RKO (cell line): ENCODE measurements at regions not wholly inside any gene's neighbourhood (a gene's known extent, or its start where the extent isn't known, plus 50 kb on each side); places are given as distances from the start of the nearest gene placed in this dataset.

Source experiments
- DNase-seq: peaks from one replicate; pipeline ENCODE4 v3.0.0-alpha.2; 2016; ENCODE audit warnings: low spot score

DNA sequence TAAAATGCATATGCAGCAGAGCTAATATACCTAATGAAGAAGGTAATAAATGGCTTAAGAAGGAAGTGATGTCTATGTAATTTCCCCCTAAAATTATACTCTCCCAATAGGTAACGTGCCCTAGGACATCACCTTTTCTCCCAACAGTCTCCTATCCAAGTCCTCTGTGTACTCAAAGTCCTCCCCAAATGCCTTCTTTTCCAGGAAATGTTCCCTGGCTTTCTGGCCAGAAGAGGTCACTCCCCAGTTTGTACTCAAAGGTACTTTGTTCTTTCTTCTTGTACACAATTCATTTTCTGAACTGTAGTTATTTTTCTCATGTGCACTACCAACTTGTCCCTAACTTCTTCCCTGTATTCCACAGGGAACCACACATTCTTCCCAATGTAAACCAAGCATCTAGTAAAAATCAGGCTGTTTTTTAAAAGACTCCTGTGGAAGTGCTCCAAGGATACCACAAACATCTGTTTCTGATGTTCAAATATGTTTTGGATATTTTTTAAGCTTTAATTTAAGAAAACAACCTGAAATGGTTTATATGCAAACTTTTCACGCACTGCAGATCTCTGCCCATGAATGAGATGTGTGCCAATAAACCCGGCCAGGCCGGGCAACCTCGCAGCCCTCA lies 262.3 kb upstream of the KLF14 start:
- DNase-seq: no peak

DNA sequence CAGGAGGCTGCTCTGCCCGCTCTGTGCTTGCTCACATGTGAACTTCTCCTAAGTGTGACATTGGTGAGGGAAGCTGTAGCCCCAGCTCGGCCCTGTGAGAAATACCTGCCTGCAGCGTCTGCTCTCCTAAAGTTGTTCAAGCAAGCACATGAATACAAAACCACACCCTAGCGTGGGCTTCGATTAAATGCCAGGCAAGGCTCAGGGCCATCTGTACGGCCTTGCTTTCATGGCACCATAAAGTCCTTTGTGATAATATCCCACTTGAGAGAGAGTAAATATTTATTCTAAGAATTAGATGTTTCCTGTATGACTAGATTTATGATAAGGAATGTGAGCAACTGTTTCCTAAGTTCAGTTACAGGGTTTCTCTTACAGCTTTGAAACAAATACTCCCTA lies 262.8 kb upstream of the KLF14 start:
- DNase-seq: no peak

DNA sequence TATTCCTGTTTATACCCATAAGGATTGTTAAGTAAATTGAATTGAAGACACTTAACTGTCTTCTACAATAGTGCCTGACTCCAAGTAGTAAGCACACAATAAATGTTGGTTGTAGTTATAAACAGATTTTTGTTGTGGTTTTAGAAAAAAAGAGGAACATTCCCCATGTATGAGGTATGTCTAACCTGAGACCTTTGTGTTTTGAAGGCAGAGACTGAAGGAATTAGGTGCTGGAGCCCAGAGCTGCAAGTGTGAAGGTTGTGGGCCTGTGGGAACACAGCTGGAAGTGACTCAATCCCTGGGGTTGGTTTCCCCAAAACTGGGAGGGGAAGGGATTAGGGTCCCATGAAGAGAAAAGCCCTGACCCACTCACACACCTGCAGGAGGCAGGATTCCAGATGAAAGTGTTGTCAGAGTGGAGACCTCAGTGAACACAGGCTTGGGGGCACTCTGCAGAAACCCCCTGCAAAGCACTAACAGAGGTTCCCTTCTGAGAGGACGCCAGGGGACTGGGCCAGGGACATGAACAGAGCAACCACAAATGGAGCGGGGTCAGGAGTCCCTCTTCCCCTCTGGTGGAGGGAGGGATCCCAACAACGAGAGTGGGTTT lies 265.1 kb upstream of the KLF14 start:
- no peak for DNase-seq

DNA sequence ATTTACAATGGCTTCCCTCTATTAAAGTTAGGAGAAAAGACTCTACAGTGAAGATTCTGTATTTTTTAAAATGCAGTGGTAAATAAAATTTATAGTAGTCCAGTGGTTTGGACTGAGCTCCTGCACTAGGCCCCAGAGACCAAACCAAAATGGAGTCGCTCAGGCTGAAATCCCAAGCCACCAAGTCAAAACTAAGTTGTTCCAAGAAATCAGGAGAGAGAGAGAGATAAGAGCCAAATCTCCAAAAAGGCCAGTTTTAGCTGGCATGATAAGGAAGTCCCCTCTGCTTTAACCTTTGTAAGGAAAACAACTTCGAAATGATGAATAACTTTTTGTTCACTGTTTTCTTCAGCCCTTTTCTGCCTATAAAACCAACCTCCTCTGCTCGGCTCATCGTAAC lies 265.9 kb upstream of the KLF14 start:
- DNase-seq: no peak

DNA sequence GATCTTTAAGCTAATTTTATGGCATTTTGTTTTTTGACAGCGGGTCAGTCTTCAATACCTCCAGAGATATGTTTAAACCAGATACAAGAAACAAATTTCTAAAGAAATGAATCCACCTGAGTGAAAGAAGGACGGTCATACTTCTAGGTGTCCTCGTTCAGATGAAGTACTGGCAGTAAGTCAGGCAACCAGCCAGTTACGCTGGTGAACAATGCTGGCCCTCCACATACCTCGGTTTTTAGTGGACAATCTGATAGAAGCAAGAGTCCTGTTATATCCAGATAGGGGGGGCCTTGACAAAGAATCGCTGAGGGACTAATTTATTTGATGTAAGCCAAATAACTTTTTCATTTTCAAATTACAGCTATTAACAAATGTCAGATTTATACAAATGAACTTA lies 266.4 kb upstream of the KLF14 start:
- DNase-seq: no peak

DNA sequence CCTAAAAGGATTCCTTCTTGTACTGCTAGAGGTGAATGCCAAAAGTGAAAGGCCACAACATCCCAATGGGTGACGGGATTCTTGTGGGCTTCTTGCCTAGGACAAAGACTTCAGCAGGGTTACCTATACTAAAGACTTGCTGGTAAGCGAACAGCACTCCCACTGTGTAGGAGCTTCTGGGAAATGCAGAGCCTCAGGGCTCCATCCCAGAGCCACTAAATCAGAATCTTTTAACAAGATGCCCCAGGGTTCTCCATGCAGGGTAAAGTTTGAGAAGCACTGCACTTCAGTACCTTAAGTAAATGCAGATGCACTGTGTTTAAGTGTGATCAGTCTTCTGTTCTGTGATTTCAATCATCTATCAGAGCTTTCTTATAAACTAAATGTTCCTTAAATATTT lies 266.9 kb upstream of the KLF14 start:
- DNase-seq: no peak

DNA sequence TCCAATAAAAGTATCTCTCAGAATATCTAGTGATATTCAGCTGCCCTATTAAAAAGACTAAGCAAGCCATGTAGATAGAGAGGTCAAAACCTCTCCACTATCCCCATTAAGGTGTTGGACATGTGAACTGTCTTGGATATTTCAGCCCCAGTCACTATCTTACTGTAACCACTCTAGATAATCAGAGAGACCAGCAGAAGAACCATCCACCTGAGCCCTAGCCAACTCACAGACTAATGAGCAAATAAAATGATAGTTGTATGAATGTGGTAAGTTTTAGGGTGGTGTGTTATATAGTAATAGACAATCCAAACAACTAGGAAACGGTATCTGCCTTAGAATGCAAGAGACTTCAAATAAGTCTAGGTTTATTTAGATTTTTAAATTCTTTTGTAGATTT lies 268.6 kb upstream of the KLF14 start:
- no peak for DNase-seq

DNA sequence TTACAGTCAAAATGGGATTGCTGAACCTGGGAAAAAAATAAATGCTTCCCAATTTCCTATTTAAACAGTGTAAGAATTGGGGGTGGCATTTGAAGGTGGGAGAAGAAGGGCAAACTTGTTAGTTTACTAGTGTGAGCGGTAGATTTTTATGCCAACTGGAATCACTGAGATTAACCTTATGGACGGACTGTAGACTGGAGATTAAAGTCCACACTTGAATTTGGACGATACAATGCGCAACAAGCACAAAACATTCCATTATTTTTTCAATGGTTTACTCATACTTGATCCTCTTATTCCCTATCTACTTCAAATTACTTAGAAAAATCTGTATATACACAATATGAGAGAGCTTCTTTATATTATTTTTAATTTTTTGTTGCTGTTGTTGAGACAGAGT lies 269.6 kb upstream of the KLF14 start:
- DNase-seq: no peak

DNA sequence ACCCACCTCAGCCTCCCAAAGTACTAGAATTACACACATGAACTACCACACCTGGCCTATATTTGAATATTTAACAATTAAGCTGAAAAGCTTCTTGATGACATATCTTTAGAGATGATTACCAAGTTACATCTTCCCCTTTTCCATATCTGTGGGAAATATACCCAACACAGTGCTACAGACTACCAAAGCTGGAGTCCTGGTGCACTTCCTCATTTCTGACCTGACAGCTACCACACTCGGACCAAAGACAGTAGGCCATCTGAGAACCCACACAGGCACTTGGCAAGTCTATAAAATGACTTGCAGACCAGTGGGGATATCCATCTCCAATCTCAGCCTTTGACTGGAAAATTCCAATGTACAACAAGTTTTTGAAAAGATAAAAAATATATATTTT lies 270.4 kb upstream of the KLF14 start:
- no peak for DNase-seq

DNA sequence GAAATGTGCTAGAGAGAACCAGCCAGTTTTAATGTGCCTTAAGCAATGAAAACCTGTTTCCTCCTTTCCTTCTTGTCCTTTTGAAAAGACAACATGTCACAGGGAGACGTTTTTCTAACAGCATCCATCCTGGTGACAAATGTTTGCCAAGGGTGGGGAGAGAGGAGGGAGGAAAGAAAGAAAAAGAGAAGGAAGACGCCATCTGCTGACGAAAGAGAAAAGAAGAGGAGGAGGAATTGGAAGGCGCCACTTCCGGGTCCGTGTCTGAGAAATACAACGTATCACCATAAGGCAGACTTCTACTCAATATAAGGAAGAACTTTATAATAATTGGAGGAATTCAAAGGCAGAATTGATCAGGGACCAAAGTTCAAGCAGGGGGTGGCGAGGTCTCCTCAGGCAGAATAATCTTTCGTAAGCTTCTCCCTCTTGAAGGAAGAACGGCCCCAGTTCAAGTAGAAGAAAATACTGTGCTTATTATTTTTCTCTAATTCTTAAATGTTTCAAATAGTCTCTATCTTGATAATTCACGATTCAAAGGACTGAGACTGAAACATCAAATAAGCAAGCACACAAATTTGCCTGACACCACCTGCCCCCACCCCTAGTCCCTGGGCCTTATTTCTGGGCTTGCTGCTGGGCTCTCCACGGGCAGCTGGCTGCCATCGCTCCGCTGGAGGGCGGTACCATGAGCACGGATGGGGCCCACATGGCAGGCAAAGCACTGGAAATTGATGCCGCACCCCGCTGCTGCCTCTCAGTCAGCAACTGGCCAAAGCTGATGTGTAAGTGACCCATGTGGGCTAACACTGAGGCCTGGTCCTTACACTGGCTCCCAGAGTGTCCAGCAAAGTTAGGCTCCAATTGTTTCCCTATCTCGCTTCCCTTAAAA lies 273.7 kb upstream of the KLF14 start:
- DNase-seq: peak; percentile 88

DNA sequence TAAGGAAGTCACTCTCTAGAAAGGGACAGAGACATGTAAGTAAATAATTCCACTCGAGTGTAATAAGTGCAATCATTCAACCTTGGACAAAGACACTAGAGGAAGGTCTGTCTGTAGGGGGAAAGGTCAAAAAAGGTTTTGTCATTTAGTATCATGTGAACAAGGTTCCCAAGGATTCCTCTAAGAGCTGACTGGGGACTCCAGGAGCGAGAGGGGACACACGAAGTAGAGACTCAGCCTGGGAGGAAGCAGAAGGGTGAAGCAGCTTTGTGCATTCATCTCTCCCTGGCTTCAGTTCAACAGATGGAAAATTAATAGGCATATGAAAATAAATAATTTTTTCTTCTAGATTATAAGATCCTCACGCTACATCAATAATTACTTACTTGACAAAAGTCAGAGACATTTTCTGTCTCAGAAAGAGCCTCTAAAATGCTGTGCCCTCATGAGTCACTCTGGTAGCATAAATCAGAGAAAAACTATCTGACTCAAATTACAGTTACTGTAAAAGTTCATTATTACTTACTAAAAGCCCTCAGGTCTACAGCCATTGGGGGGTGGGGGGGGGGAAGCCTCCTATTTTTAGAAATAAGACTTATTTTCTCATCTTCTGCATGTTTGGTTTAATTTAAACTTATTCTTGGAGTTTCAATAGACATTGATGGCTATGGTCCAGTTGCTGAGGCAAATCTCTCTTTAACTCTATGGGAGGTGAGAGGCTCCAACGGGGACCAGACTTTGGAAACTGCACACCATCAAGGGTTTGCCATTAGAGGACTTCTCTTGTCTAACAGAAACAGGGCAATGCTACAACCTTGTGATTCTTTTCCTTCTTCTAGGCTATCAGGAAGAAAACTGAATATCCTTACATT lies 275.1 kb upstream of the KLF14 start:
- DNase-seq: peak; percentile 59

DNA sequence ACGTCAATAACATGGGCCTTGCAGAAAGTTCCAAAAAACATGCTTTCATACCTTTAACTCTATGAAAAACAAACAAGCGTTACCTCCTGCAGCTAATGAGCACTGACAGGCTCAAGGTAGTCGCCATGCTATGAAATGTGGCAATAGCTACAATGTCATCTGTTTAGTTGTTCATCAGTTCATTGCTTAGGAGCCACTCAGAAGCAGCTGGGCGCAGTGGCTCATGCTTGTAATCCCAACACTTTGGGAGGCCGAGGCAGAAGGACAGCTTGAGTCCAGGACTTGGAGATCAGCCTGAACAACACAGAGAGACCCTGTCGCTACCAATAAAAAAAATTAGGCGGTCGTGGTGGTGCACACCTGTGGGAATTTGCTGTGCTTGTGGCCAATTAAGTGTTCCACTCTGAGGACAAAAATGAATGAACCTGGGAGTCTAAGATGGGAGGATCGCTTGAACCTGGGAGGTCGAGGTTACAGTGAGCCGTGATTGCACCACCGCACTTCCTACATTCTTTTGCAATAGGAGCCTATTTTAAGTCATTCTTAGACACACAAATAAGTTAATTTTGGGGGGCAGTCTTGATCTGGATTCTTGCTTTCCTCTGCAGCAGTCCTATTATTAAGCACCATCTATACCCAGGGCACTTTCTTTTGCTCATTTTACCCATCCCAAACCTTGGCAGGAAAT lies 276.2 kb upstream of the KLF14 start:
- no peak for DNase-seq

DNA sequence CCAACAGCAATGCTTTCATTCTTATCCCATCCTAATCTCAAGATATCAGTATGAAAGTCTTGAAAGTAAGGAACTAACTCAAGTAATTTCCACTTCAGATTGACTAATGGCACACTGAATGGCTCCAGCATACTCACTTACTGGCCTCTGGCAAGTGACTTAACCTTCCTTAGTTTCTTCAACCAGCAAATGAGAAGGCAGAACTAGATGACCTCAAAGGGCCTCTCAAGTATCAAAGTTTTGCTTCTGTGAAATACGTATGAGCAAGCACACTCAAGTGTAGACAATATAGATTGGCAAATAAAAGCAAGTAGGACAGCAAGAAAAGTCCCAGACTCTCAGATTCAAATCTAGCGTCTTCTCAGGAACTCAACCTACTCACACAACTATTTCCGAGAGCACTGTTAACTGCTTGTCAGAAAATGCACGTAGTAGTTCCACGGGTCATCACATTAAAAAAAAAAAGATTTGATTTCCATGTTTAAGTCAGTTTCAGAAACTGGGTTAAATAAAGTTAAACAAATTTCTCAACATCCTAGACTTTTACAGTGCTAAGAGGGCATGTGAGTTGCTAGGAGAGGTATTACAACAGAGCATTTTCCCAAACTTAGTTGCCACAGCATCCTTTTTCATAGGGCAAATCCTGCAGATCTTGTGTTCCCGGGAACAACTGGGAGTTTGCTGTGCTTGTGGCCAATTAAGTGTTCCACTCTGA lies 276.9 kb upstream of the KLF14 start:
- DNase-seq: peak; percentile 49

DNA sequence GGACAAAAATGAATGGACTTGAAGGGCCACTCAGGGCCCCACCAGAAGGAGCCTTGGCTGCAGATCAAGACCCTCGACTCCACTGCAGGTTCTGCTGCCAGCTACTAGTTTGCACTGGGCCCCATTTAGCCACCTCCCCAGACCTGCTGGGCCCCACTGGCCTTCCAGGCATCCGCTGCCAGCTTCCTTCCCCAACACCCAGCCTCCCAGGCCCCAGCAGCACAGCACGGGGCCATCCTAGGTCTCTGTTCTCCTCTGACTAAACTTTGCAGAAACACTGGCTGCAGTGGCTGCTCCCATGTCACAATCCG lies 277.4 kb upstream of the KLF14 start:
- no peak for DNase-seq

DNA sequence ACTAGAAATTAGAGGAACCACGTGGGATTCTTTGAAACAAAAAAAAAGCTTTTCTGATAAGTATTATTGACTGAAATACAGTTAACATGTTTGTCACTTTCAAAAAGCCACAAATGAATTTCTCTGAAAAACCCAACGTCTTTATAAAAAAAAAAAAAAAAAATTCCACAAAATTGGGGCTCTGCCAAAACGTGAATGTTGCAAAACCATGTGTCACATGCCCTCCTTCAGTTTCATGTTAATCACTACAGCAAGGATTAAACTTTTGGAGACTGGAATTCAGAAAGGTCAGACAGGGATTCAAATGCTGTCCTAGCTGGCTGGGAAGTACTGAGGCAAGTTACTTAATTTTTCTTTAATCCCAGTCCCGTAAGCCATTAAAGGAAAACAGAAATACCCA lies 278.0 kb upstream of the KLF14 start:
- DNase-seq: peak; percentile 50

DNA sequence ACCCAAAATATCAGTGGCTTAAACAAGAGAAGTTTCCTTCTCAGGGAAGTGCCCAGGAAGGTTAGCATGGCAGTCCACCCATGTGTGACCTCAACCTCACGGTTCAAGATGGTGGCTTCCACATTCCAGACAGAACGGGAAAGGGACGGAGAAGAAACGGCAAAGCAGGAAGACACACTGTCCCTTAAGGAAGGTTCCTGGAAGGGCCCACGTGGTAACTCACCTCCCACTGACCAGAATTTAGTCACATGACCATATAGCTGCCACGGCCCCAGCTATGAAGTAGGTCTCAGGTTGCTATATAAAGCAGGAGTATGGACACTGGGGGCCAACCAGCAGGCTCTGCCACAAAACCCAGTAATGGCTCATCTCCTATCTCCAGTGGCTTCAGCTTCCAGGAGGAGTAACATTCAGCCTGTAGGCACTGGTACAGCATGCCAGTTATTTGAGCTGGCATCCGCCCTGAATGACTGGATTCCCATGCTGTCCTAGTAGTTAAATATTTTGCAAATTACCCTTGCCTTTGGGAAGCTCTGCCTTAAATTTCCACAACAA lies 278.5 kb upstream of the KLF14 start:
- DNase-seq: no peak

DNA sequence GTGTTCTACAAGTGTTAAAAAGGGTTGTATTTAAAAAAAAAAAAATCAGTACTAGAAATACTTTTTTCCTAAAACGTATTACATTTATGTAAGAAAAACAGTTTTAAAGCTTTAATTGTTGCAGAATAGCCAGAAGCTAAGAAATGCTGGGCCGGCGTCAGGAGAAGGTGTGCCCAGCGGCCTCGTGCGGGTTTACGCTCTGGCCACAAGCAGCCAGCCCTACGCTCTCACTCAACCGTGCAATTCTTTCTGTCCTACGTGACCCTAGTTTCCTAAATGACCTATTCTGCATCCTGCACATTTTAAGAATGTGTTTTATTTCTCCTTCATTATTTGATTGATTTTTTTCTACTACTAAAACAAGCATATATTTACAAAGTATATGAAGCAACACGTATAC lies 279.7 kb upstream of the KLF14 start:
- no peak for DNase-seq

DNA sequence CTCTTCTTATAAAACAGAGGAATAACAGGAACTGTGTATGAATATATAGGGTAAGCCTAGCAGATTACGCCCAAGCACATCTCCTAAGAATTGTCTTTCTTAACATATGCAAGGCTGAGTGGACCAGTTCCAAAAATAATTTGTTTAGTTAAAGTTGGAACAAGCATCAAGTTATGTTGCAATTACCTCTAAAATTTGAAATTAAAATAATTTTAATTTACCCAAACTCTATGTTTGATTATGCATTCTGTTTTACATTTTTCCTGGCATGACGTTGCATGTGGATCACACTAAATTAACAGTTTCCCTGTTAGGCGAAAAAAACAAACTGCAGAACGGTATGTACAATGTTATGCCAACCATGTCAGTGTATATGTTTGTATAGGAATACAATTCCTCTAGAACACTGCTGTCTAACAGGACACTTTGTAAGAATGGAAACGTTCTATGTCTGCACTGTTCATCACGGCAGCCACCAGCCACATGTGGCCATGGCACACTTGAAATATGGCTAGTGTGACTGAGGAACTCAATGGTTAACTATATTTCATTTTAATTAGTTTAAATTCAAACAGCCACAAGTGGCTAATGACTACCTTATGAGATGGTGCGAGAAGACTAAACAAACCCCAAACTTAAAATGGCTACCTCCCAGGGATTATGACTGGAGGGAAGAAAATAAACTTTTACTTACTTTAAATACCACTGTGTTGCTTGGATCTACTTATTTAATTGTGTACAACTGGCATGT lies 281.1 kb upstream of the KLF14 start:
- DNase-seq: no peak

DNA sequence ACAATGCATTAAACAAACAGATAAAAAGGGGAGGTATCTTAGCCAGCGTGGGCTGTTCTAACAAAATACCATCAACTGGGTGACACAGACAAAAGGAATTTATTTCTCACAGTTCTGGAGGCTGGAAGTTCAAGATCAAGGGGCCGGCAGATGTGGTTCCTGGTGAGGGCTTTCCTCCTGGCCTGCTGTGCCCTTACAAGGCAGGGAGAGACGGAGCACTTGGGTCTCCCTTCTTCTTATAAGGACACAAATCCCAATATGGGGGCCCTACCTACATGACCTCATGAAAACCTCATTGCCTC lies 281.6 kb upstream of the KLF14 start:
- peak; percentile 46 for DNase-seq

DNA sequence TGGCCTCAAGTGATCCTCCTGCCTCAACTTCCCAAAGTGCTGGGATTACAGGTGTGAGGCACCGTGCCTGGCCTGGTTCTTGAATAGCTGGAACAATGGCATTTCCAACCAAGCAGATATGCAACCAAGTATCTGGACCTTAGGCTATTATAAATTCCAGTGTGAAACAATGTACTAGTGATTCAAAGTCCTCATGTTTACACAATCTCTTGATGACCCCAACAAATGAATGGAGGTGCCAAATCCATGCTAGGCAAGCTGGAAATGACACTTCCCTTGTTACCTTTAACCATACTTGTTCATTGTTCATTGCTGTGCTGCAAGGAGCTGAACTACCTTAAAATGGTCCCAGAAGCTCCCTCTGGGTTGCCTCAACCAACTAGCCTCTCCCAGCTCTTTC lies 282.2 kb upstream of the KLF14 start:
- no peak for DNase-seq
